ENCODE measurements at regions not wholly inside any gene's neighbourhood (a gene's known extent, or its start where the extent isn't known, plus 50 kb on each side); places are given as distances from the start of the nearest gene placed in this dataset.
"Not testable (repeated sequence)": the region's sequence is repeated elsewhere in the genome, so short reads cannot be mapped to it uniquely, and the experiment has no call there.

DNA sequence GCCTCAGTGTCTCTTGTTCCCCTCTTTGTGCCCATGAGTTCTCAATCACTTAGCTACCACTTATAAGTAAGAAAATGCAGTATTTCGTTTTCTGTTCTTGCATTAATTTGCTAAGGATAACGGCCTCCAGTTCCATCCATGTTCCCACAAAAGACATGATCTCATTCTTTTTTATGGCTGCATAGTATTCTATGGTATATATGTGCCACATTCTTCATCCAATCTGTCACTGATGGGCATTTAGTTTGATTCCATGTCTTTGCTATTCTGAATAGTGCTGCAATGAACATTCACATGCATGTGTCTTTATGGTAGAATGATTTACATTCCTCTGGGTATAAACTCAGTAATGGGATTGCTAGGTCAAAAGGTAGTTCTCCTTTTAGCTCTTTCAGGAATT, 283.2 kb upstream of the HNRNPA3 start:
- in situ Hi-C loops (cut with MboI; ENCODE audit: low sequenced_read_pairs), result not testable (repeated sequence)

DNA sequence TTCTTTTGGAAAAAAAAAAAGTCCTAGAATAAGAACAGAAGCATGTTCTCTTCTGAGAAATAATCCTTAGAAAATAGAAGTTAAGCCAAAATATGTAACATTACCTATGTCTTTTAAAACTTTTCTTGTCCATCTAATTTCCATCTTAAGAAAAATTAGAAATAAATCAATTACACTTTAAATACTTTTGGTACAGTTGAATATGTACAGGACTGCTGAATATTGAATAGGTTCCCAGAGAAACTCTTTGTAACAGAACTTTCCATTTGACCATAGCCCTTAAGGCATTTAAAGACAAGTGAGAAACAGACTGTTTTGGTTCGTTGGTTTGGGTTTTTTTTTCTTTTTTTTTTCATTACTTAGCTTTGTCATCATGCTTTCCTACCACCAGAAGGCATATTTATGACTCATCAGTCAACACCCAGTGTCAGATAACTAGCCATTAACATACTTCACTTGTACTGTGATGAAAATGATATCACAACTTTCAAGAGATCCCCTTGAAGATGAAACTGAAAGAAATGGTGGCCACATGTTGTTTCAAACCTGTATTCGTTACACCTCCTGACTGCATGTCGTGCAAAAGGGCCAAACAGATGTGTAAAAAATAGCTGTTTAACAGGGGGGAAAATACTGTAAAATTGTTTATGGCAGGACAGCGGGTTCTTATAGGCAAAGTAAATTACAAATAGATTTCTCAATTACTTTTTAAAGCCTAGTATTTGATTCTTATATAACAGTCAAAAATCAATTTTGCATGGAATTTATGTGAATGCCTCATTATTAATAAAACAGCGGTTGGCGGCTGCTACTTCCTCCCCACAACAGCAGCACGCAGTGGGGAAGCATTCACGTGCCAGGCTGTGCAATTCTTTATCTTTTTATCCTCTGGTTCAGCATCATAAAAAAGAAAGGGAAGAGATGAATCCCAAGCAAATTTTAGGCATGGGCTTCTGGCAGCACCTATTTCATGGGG, 280.7 kb upstream of the HNRNPA3 start:
- in situ Hi-C loops (cut with MboI; ENCODE audit: low sequenced_read_pairs), result no loop called here

DNA sequence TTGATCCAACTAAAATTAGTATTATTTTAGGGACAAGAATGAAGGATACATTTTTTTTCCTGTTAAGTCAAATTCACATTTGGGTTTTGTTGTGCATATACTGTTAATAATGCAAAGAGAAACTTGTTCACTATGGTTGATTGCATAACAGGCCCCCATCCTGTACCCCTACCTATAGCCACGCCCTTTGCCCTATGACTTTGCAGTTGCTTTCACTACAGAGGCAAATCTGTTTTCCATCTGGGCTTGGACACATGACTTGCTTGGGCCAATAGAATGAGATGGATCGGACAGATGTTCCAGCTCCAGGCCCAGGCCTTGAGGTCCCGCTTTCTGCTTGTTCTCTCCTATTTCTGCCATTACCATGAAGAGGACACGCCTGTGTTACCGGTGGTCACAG, 278.5 kb upstream of the HNRNPA3 start:
- in situ Hi-C loops (cut with MboI; ENCODE audit: low sequenced_read_pairs), result no loop called here

DNA sequence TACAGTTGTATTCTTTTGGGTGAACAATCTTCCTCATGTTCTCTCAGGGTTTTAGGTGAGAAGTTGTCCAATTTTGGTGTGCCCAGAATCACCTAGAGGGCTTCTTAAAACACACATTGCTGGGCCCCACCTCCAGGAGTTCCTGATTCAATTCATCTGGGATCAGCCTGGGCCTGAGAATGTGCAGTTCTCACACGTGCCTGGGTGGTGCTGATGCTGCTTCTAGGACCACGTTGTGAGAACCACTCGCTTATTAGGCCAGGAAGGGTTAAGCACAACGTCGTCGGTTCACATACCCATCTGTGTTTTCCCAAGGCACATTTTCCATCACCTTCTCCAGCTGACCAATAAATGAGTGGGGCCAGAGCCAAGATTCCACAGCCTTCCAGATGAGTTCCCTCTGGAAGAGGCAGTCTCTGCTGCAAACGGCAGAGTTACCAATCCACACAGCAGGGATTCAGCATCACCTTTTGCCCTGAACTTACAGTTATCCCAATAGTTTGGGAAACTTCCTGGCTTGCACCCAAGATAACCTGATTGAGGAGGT, 277.7 kb upstream of the HNRNPA3 start:
- in situ Hi-C loops (cut with MboI; ENCODE audit: low sequenced_read_pairs), result no loop called here

DNA sequence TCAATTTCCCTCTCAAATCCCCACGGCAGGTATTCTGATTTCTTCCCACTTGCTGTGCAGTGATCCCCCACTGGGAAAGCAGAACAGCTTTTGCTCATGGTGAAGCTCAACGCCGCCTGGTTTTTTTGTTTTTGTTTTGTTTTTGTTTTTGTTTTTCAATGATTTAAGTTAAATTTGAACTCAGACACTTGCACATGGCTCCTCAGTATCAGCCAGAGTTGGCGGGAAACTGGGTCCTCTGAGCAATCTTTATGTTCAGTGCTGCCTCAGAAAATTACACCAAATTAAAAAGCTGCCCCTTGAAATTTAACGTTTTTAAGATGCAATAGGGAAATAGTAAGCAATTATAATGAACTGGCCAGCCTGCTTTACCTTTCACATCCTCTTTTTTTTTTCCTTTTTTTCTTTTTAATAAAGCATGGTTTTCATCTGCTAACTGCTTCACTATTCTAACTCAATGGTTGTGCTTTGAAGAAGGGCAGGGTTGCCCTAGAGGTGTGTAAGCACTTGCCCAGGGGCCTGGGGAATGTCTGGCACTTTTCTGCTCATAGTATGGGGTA, 277.0 kb upstream of the HNRNPA3 start:
- in situ Hi-C loops (cut with MboI; ENCODE audit: low sequenced_read_pairs), result no loop called here

DNA sequence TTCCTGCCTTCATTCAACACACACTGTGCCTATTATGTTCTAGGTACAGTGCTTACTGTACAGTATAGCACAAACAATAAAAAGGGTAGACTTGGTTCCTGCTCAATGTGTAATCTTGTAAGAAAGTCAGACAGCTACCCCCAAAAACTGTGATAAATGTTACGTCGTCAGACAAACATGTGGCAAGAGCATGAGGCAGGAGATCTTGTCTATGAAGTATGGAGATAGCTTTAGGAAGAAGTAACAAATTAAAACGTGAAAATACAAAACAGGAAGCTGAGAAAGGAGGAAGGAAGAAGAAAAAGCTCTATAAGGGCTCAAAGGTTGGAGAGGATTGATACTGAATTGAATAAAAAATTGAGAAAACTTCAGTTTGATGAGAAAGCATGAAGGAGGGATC, 276.2 kb upstream of the HNRNPA3 start:
- in situ Hi-C loops (cut with MboI; ENCODE audit: low sequenced_read_pairs), result no loop called here

DNA sequence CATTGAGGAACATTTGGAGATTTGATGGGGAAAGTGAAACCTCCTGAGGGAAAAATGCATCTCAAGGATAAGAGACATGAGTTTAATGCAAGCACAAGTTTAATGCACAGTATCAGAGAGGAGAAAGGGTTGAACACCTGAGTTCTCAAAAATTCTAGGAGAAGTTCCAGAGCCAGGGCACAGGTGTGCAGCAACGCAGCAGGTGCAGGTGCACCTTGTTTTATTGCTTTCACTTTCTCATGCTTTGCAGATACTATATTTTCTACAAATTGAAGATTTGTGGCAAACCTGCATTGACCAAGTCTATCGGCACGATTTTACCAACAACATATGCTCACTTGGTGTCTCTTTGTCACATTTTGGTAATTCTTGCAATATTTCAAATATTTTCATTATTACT, 267.6 kb upstream of the HNRNPA3 start:
- in situ Hi-C loops (cut with MboI; ENCODE audit: low sequenced_read_pairs), result no loop called here

DNA sequence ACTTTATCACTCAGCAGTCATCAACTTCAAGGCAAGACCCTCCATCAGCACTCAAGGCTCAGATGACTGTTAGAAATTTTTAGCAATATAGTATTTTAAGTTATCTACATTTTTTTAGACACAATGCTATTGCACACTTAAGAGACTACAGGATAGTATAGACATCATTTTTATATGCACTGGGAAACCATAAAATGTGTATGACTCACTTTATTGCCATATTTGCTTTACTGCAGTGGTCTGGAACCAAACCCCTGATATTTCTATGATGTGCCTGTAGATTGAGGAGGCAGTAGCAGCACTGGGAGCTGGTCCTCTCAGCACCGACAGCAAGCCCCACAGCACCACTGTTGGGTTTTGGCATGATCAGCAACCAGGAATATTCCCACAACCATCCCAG, 264.8 kb upstream of the HNRNPA3 start:
- in situ Hi-C loops (cut with MboI; ENCODE audit: low sequenced_read_pairs), result no loop called here

DNA sequence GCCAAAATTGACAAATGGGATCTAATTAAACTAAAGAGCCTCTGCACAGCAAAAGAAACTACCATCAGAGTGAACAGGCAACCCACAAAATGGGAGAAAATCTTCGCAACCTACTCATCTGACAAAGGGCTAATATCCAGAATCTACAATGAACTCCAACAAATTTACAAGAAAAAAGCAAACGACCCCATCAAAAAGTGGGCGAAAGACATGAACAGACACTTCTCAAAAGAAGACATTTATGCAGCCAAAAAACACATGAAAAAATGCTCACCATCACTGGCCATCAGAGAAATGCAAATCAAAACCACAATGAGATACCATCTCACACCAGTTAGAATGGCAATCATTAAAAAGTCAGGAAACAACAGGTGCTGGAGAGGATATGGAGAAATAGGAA, 261.4 kb upstream of the HNRNPA3 start:
- in situ Hi-C loops (cut with MboI; ENCODE audit: low sequenced_read_pairs), result not testable (repeated sequence)

DNA sequence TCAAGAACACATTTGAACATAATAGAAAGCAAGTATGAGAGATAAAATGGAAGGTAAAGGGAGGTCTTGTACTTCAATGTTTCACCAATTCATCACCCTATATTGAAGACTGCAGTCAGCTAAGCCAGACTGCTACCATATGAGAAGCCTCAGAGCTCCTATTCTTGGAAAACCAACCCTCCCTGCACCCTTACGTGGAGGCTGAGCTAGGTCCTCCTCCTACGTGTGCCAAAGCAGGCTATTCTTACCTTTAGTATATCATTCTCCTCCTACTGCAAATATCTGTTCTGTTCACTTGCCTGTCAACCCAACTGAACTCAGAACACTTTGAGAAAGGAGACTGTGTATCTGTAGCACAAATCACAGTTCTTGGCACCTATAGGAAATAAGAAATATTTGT, 255.8 kb upstream of the HNRNPA3 start:
- in situ Hi-C loops (cut with MboI; ENCODE audit: low sequenced_read_pairs), result no loop called here

DNA sequence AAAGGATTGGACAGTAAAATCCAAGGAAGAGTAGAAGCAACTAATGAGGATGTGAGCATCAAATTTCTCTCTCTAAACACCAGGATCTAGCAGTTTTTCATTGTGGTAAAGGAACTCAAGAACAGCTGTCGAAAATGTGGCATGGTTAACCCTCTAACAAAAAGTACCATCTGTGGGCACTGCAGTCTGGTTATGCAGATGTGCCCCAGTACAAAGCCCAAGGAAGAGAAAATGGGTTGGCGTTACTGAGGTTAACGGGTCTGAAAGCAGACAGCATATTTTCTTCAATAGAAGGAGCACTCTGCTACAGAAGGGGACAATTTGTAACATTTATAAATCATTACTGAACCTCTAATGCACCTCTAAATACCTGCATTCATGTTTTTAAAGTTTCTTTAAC, 253.0 kb upstream of the HNRNPA3 start:
- in situ Hi-C loops (cut with MboI; ENCODE audit: low sequenced_read_pairs), result no loop called here

DNA sequence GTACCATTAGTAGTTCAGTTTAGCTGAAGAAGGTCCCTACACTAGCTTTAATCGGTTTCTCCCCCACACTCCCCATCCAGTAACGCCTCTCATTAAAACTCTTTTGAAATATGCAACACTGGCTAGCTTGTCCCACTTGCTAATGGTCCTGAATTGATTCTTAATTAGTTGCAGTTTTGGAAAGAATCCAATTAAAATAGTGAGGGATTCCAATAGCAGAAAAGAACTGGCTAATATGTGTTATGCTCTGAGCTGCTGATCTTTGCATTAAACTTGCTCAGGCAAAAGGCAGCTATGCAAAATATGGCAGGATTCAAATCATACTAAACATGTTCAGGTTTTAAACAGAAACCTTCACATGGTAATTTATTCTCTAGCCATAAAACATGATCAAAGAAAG, 252.5 kb upstream of the HNRNPA3 start:
- in situ Hi-C loops (cut with MboI; ENCODE audit: low sequenced_read_pairs), result no loop called here

DNA sequence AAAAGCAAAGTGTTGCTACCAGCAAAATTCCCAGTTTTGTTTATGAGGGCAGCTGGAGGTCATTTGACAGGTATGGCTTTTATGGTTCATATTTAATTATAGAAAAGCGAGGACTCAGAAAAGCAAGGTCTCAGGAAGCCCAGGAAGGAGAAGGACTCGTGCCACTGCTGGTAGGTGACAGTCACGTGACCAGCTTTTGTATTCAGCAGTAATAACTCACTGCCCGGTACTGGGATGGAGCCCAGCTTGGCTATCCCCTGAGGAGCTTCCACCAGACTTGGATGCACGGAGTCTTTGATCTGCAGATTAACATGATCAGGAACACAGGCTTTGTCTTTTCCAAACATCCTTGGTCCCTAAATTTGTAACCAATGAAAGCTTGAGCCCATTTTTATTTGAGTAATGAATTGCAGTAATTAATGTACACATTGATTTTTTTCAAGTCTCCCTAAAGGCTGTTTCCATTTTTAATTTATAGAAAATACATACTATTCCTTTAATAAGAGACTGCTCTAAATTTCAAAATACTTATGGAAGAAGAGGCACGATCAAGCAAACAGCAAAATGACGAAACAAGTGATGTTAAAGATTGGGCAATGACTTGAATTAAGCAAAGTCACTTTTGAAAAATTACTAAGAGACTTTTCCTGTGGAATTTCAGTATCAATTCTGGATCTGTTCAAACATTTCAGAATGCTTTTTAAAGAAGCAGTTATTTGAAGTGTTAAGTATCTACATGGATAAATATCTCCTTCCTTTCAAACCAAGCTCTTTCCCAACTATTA, 251.7 kb upstream of the HNRNPA3 start:
- in situ Hi-C loops (cut with MboI; ENCODE audit: low sequenced_read_pairs), result no loop called here

DNA sequence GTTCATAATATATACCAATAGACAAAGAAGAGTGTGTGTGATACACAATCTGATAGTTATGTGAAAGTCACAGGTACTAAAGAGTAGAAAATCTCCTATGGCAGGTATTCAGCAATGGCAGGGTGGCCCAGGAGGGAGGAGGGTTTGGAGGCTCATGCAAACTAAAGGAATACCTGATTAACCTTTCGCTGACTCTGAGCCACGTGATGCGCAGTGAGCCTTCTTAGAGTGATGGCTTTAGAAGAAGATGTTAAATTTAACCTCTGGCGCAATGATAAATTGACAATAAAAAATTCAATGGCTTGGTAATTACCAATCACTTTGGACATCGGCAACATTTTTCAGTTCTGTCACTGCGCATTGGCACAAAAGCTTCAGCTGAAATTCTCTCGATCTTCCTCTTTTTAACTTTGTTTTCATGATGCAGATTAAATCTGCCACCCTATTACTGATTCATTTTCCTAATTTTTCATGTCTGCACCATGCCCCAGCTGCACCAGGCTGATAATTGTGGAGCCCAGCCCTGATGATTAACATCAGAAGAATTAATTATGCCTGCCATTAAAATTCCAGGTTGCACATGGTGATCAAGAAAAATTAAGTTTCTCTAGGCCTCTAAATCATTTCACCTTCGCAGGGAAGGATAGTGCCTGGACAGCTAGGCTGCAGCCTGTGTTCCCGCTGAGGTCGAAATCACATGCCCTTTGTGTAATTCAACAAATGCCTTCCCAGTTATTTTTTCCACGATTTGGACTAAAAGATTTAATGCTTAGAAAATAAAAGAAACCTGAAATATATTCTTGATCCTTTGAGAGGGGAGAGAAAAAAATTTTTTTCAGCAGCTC, 250.6 kb upstream of the HNRNPA3 start:
- in situ Hi-C loops (cut with MboI; ENCODE audit: low sequenced_read_pairs), result no loop called here

DNA sequence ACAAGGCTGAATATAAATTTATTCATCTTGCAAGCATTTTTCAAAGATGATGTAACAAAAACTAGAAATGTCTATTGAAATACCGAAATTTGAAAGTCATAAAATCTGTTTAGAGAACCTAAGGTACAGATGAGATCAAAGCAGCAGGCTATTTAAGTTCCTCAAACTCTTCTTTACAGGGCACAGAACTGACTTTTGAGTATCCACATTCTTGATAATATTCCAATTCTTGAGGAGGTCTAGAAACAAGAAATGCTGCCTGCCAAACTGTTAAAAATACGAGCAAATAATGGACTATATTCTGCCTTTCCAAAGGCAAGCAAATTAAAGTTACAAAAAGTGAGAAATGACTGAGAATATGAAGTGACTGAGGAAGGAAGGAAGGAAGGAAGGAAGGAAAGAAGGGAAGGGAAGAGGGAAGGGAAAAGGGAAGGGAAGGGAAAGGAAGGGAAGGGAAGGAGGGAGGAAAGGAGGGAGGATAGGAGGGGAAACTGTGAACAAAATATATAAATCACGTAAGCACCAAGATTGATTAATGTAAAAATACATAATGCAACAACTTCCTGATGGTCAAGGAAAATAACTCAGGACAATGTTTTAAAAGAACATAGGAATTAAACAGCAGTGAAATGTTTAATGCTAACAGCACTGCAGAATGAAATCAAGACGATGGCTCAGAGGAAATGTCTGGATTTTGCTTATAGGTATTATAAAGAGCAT, 248.9 kb upstream of the HNRNPA3 start:
- in situ Hi-C loops (cut with MboI; ENCODE audit: low sequenced_read_pairs), result no loop called here

DNA sequence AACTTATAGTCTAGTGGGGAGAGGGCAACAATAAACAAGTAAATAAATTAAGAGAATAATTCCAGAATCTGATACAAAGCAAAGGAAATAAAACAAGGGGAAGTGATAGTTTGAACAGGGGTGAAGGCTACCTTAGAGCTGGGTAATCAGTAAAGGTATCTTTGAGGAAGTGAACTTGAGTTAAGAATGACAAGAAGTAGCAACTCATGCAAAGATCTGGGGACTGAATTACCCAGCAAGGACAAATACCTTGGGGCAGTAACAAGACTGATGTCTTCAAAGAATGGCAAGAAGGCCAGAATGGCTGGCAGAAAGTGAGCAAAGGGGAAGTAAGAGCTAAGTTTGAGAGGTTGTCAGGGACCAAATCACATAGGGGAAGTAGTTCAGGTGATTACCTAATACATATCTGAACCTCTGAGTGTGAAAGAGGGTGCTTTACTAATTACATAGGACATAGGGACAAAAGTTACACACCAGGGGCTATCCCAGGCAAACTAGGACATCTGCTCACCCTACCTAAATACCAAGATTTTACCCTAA, 244.6 kb upstream of the HNRNPA3 start:
- in situ Hi-C loops (cut with MboI; ENCODE audit: low sequenced_read_pairs), result no loop called here

DNA sequence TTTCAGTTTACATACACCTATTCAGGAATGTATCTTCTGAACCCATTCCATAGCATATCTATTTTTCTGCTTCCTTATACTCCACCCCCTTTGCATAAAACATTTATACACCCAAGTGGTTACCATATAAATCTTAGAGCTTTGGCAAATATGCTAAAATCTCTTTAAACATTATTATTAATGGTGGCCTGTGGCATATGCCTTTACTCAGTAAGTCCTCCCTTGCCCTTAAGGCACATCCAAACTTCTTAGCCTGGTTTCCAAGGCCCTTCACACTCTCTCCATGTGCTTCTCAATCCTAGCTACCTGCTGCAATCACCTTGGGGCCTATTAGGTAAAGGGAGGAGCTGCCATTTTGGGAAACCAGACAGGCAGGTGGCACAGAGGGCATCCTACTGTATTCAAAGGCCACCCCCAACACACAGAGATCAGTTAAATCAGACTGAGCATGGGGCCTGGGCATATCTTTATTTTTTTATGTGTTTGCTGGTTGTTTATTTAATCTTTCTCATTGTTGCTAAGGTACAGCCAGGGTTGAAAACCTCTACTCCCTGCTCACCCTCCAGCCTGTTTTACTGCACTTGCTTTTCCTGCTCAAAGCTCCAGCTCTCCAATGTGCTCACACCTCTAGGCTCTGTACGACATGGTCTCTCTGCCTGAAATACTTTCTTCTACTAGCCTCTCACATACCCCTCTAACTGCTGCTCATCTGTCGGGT, 242.8 kb upstream of the HNRNPA3 start:
- in situ Hi-C loops (cut with MboI; ENCODE audit: low sequenced_read_pairs), result no loop called here

DNA sequence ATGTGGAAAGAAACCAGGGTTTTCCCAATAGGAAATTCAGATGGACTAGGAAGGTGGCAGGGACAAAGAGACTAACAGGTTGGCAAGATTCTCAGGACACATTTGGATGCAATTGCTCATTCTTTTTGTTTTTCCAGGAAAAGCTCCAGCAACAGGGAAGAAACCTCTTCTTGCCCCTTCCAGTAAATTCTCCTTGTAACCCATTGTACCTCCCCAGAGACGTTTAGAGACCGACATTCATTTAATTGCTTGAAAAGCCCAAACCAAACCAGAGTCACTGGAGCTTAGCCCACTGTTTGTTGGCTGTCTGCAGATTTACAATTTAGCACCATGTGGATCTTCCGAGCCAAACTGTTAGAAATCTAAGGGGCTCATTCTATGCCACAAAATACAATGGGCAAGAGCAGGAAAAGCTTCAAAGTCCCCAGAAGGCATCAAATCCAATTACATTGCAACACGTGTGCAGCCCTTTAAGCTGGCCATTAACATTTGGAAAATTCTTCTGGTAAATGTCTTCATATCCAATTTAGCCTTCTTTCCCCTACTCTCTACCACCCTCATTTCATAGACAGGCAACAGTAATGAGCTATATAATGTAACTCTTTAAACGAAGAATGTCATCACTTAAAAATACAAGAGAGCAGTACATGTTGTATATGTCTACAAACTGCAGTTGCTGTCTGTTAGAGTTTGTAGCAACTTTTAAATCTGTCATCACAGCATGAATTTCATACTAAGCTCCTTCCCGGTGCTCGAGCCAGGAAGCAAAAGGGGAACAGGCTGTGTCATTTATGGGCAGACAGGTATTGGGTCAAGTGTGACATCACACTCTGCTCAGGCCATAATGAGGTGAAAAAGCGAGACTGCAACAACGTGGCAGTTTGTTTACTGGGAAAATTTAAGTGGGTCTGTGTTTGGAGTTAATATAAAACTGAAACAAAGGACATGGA, 235.6 kb upstream of the HNRNPA3 start:
- in situ Hi-C loops (cut with MboI; ENCODE audit: low sequenced_read_pairs), result no loop called here
